ENCODE measurements at regions not wholly inside any gene's neighbourhood (a gene's known extent, or its start where the extent isn't known, plus 50 kb on each side); places are given as distances from the start of the nearest gene placed in this dataset.

- no peak overlapping the region for H3K4me3 ChIP-seq (ENCODE audit: control insufficient read depth, low read depth, low read length)
- no peak for TF ChIP-seq CTCF (conservative IDR thresholded peaks at IDR 0.05; ENCODE audit: control insufficient read depth, insufficient read depth, low read depth, low read length)
- DNase-seq (ENCODE audit: low read depth): no peak
These were observed 61.8 kb upstream of the GRHL3 start for GRCh38 chr1:24257373-24257772.

DNA sequence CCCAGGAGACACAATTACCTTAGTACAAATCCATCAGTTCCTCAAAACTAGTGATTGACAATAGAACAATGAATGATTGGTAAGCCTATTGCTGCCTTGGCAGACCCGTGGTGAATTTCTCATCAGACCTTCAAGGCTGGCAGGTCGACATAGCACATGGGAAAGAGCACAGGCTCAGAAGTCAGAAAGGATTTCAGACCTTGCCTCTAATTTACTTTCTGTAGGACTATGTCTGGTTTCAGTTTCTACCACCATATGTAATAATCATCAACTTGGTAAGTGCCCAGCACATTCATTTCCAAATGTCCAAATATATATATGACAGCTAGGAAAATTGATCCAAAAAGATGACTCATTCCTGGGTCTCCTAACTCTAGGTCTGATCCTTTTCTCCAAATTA lies 62.5 kb upstream of the GRHL3 start:
- no peak overlapping the region for H3K4me3 ChIP-seq (ENCODE audit: control insufficient read depth, low read depth, low read length)
- no peak for TF ChIP-seq CTCF (conservative IDR thresholded peaks at IDR 0.05; ENCODE audit: control insufficient read depth, insufficient read depth, low read depth, low read length)
- DNase-seq (ENCODE audit: low read depth): no peak

DNA sequence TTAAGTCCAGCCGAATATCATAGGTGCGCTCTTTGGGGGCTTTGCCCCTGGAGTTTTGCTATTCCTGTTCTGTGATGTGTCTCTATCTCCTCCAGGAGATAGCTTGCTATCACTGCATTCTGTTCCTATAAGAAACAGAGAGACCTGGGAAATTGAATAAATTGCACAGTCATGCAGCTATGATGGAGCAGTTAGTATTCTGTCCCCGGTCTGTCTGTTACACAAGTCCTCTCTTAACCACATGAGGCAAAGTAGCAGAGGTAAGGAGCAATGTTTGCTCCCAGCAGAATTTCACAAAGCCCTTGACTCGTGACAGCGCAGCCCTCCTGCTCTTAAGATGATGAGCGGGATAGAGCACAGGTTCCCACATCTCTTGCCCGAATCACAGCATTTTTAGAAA lies 63.9 kb upstream of the GRHL3 start:
- DNase-seq (ENCODE audit: low read depth): no peak
- TF ChIP-seq CTCF (conservative IDR thresholded peaks at IDR 0.05; ENCODE audit: control insufficient read depth, insufficient read depth, low read depth, low read length): no peak
- H3K4me3 ChIP-seq (ENCODE audit: control insufficient read depth, low read depth, low read length): no peak overlapping the region

GRCh38 chr1:24254783-24255182 lies 64.4 kb upstream of the GRHL3 start:
- no peak for TF ChIP-seq CTCF (conservative IDR thresholded peaks at IDR 0.05; ENCODE audit: control insufficient read depth, insufficient read depth, low read depth, low read length)
- H3K4me3 ChIP-seq (ENCODE audit: control insufficient read depth, low read depth, low read length): no peak overlapping the region
- DNase-seq (ENCODE audit: low read depth): no peak

GRCh38 chr1:24253571-24253970 lies 65.6 kb upstream of the GRHL3 start:
- DNase-seq (ENCODE audit: low read depth): no peak
- no peak for TF ChIP-seq CTCF (conservative IDR thresholded peaks at IDR 0.05; ENCODE audit: control insufficient read depth, insufficient read depth, low read depth, low read length)
- H3K4me3 ChIP-seq (ENCODE audit: control insufficient read depth, low read depth, low read length): no peak overlapping the region

GRCh38 chr1:24252185-24252780 lies 65.2 kb upstream of the IFNLR1 start:
- H3K4me3 ChIP-seq (ENCODE audit: control insufficient read depth, low read depth, low read length): no peak overlapping the region
- TF ChIP-seq CTCF (conservative IDR thresholded peaks at IDR 0.05; ENCODE audit: control insufficient read depth, insufficient read depth, low read depth, low read length): no peak
- no peak for DNase-seq (ENCODE audit: low read depth)

- no peak for TF ChIP-seq CTCF (conservative IDR thresholded peaks at IDR 0.05; ENCODE audit: control insufficient read depth, insufficient read depth, low read depth, low read length)
- DNase-seq (ENCODE audit: low read depth): no peak
- H3K4me3 ChIP-seq (ENCODE audit: control insufficient read depth, low read depth, low read length): no peak overlapping the region
These were observed 64.4 kb upstream of the IFNLR1 start for GRCh38 chr1:24251501-24251900.
